ENCODE measurements at regions not wholly inside any gene's neighbourhood (a gene's known extent, or its start where the extent isn't known, plus 50 kb on each side); places are given as distances from the start of the nearest gene placed in this dataset.

DNA sequence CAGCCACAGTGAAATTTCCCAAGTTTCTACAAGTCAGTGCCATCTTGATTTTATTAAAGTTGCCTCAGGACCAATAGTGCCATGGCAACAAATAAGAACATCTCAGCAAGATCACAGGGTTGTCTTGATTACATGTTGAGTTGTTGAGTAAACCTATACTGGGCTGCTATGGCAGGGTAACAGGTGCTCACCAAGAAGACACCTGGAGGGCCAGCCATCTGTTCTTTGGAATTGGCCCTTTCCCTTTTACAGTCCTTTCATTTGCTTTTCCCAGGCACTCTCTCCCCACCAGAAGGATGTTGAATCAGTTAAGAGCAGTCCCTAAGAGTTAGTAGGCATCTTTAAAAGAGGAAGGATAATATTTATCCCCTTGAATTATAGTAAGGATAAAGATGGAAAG is 582.0 kb downstream of the TNS3 start:
- Histone ChIP-seq H3K4me1 (replicated peaks in 1 of 4; ENCODE audit: control insufficient read depth in 3 of 4, insufficient read depth in 4 of 4, low read length in 3 of 4) (peaks cover 0 to 5% (median 0%) of the 10 kb centered on the region in 4 experiments; a peak in 1 of 7 replicates), H4K5ac (ENCODE audit: insufficient read length, low read depth, low read length) (no peak overlapping the region), H3K56ac (replicated peaks; ENCODE audit: insufficient read length, low read depth, low read length) (no peak overlapping the region), H4K8ac (ENCODE audit: extremely low read depth, insufficient read depth, low read length) (no peak overlapping the region), H3K14ac (ENCODE audit: insufficient read length) (no peak overlapping the region), H3K23ac (ENCODE audit: insufficient read length) (no peak overlapping the region), H2BK20ac (ENCODE audit: low read length) (no peak overlapping the region), H3K27ac (ENCODE audit: low read depth, low read length) (no peak overlapping the region), H3K79me2 (ENCODE audit: control insufficient read depth in 1 of 2, insufficient read depth in 2 of 2, low read length in 2 of 2) (no peaks in the 10 kb centered on the region), H3K79me1 (ENCODE audit: low read depth, low read length) (no peaks in the 10 kb centered on the region), H2BK12ac (ENCODE audit: low read depth, low read length) (no peak overlapping the region), H3K23me2 (ENCODE audit: low read depth, low read length) (no peaks in the 10 kb centered on the region; the same call in 1 of the 2 replicates), H2BK15ac (ENCODE audit: low read length) (no peak overlapping the region), H2BK120ac (replicated peaks; ENCODE audit: low read depth, low read length) (no peak overlapping the region), H3K4me2 (ENCODE audit: insufficient read depth in 1 of 2, low read depth in 2 of 2, low read length in 2 of 2) (no peak overlapping the region), H3K4ac (replicated peaks; ENCODE audit: insufficient read length, low read depth, low read length) (no peak overlapping the region), H2BK5ac (ENCODE audit: low read depth, low read length) (no peak overlapping the region), H3K36me3 (ENCODE audit: control insufficient read depth in 2 of 4, insufficient read depth in 4 of 4, low read length in 3 of 4) (no peaks in the 10 kb centered on the region), H3K9ac (replicated peaks in 1 of 4; ENCODE audit: extremely low read depth in 1 of 4, low read depth in 3 of 4, low read length in 3 of 4) (no peak overlapping the region), H3K9me3 (ENCODE audit: insufficient read depth in 2 of 2, low read depth in 1 of 2, low read length in 1 of 2) (no peaks in the 10 kb centered on the region), H4K91ac (replicated peaks; ENCODE audit: insufficient read length, low read length) (no peak overlapping the region), H3K18ac (ENCODE audit: extremely low read depth, low read length) (no peak overlapping the region), H2AFZ (ENCODE audit: low read length) (no peak overlapping the region), H3K27me3 (replicated peaks in 1 of 4; ENCODE audit: control insufficient read depth in 3 of 4, extremely low read depth in 1 of 4, insufficient read depth in 3 of 4, low read length in 3 of 4) (no peaks in the 10 kb centered on the region), H2AK5ac (ENCODE audit: low read depth, low read length) (no peak overlapping the region), H3K4me3 (ENCODE audit: extremely low read depth in 1 of 4, insufficient read depth in 2 of 4, low read depth in 3 of 4, low read length in 4 of 4) (no peak overlapping the region), H4K20me1 (replicated peaks in 1 of 2; ENCODE audit: control insufficient read depth in 1 of 2, insufficient read depth in 2 of 2, low read length in 2 of 2) (no peaks in the 10 kb centered on the region)
- POLR2A ChIA-PET (ENCODE audit: partially characterized antibody), result no interaction called here
- no peak for TF ChIP-seq NRF1 (IDR thresholded peaks at IDR 0.05; ENCODE audit: low read depth, low read length)
- TF ChIP-seq RAD21 (IDR thresholded peaks at IDR 0.05 in 1 of 2, conservative IDR thresholded peaks at IDR 0.05 in 1 of 2; ENCODE audit: low read depth in 2 of 2, low read length in 2 of 2), result no peak
- no peak for TF ChIP-seq PHF8 (conservative IDR thresholded peaks at IDR 0.05; ENCODE audit: low read depth, low read length)
- no peak for TF ChIP-seq RBBP5 (IDR thresholded peaks at IDR 0.05; ENCODE audit: borderline replicate concordance, low read depth, low read length)
- no peak for TF ChIP-seq FOSL1 (IDR thresholded peaks at IDR 0.05; ENCODE audit: insufficient read depth, low read depth, low read length)
- TF ChIP-seq, protein P1, sequence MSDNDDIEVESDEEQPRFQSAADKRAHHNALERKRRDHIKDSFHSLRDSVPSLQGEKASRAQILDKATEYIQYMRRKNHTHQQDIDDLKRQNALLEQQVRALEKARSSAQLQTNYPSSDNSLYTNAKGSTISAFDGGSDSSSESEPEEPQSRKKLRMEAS (IDR thresholded peaks at IDR 0.05), result no peak
- FAIRE-seq (no peak), DNase-seq (ENCODE audit: low read depth in 1 of 2, low spot score in 2 of 2) (no peak)
- CTCF ChIA-PET (ENCODE audit: partially characterized antibody), result interaction anchor here (1.2 kb wide), 1 partner anchor 101 kb away, joined by 3 read pairs; no protein-coding TSS in a partner anchor

Data from H1 (cell line).